ENCODE measurements at regions not wholly inside any gene's neighbourhood (a gene's known extent, or its start where the extent isn't known, plus 50 kb on each side); places are given as distances from the start of the nearest gene placed in this dataset.

DNA sequence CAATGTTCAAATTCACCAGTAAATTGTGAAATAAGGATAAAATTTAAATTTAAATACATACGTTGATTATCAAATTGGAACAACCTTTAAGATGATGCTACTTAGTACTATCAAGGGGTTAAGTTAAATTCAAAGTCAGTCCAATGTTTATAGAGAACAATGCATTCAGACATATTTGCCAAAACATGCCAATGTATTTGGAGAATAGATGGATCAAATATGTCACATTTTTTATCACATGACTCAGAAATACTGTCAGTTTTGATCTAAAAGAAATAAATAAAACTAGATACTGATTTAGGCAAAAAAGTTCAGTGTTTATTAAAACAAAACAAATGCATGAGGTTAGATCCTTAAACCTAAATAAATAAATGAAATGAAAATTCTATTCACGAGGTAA is 281.2 kb downstream of the SLITRK5 start:
- TF ChIP-seq, protein P1, sequence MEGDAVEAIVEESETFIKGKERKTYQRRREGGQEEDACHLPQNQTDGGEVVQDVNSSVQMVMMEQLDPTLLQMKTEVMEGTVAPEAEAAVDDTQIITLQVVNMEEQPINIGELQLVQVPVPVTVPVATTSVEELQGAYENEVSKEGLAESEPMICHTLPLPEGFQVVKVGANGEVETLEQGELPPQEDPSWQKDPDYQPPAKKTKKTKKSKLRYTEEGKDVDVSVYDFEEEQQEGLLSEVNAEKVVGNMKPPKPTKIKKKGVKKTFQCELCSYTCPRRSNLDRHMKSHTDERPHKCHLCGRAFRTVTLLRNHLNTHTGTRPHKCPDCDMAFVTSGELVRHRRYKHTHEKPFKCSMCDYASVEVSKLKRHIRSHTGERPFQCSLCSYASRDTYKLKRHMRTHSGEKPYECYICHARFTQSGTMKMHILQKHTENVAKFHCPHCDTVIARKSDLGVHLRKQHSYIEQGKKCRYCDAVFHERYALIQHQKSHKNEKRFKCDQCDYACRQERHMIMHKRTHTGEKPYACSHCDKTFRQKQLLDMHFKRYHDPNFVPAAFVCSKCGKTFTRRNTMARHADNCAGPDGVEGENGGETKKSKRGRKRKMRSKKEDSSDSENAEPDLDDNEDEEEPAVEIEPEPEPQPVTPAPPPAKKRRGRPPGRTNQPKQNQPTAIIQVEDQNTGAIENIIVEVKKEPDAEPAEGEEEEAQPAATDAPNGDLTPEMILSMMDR (IDR thresholded peaks at IDR 0.05; ENCODE audit: low read depth, low read length, poor library complexity, severe bottlenecking): no peak
- no peak for TF ChIP-seq EZH2phosphoT487 (IDR thresholded peaks at IDR 0.05; ENCODE audit: borderline replicate concordance, low read length)
